ENCODE measurements at regions not wholly inside any gene's neighbourhood (a gene's known extent, or its start where the extent isn't known, plus 50 kb on each side); places are given as distances from the start of the nearest gene placed in this dataset.

DNA sequence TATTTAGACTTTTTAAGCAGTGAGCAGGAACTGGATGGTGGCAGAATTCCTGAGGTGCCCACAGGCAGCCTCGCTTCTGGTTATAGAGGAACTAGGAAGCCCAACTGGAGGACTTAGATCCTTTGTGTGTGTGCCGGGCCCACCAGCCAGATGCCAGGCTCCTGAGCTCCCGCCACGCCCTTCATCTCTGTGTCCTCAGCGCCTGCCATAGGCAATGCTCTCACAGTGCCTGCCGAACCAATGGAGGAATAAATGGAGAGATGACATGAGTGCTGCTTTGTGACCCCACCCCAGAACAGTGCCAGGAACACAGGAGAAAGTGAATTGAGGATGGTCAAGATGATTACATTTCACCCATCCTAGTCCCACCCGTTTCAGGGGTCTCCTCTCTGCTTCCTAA, 146.0 kb downstream of the UNC5CL start:
- ChIA-PET POLR2A (no interaction called here), RAD21 (ENCODE audit: low non-redundant PET in 1 of 2, low total read pairs in 2 of 2, uncharacterized antibody in 2 of 2, unreplicated experiment in 2 of 2) (no interaction called here), CTCF (interaction anchor here (1.1 kb wide), 1 partner anchor 19 kb away, joined by 3 read pairs; no protein-coding TSS in a partner anchor)
- DNase-seq (ENCODE audit: low read depth, low spot score), result no peak
- intact Hi-C loops (cut with micrococcal nuclease), result no loop called here
- Histone ChIP-seq H3K36me3 (ENCODE audit: control insufficient read depth in 1 of 2, insufficient read depth in 2 of 2, low read length in 2 of 2) (no peaks in the 10 kb centered on the region), H3K4me2 (ENCODE audit: low read length) (no peak overlapping the region), H3K27ac (ENCODE audit: low read depth, low read length) (no peak overlapping the region), H3K9me3 (ENCODE audit: control insufficient read depth in 1 of 2, insufficient read depth in 1 of 2, low read depth in 1 of 2, low read length in 2 of 2) (no peaks in the 10 kb centered on the region), H3K4me1 (ENCODE audit: control insufficient read depth in 1 of 2, insufficient read depth in 2 of 2, low read length in 2 of 2) (peaks cover 0 to 3% of the 10 kb centered on the region in 2 experiments; a peak in 2 of 4 replicates), H3K4me3 (replicated peaks in 1 of 2; ENCODE audit: low read depth in 1 of 2, low read length in 2 of 2) (no peak overlapping the region), H4K20me1 (ENCODE audit: insufficient read depth) (no peaks in the 10 kb centered on the region), H3K79me2 (ENCODE audit: insufficient read depth, low read length) (no peaks in the 10 kb centered on the region), H3K9ac (ENCODE audit: low read length) (no peak overlapping the region), H2AFZ (ENCODE audit: low read depth, low read length, poor library complexity, severe bottlenecking) (no peak overlapping the region), H3K27me3 (ENCODE audit: insufficient read depth, low read length) (no peaks in the 10 kb centered on the region), H3K9me2 (ENCODE audit: insufficient read depth) (no peaks in the 10 kb centered on the region)
- BruUV-seq (replicated peaks), result no TSS peak
- TF ChIP-seq POLR2A (IDR thresholded peaks at IDR 0.05; ENCODE audit: borderline replicate concordance, extremely low read depth, insufficient read depth, insufficient read length) (no peak), ELF1 (IDR thresholded peaks at IDR 0.05; ENCODE audit: borderline replicate concordance, low read depth) (no peak), ZNF274 (IDR thresholded peaks at IDR 0.05; ENCODE audit: low read depth, low read length) (no peak), TCF7L2 (IDR thresholded peaks at IDR 0.05; ENCODE audit: borderline replicate concordance, extremely low read depth, insufficient read depth, insufficient read length) (no peak), SIN3A (IDR thresholded peaks at IDR 0.05; ENCODE audit: low read depth) (no peak), ZFX (IDR thresholded peaks at IDR 0.05) (no peak), CBX3 (IDR thresholded peaks at IDR 0.05; ENCODE audit: low read depth) (no peak), EZH2 (IDR thresholded peaks at IDR 0.05) (no peak), YY1 (IDR thresholded peaks at IDR 0.05; ENCODE audit: extremely low read depth, insufficient replicate concordance, low read depth, low read length) (no peak), SP1 (IDR thresholded peaks at IDR 0.05; ENCODE audit: low read depth) (no peak), EZH2phosphoT487 (IDR thresholded peaks at IDR 0.05; ENCODE audit: borderline replicate concordance) (no peak), SRF (IDR thresholded peaks at IDR 0.05; ENCODE audit: low read depth) (no peak)
- TF ChIP-seq, protein P1, sequence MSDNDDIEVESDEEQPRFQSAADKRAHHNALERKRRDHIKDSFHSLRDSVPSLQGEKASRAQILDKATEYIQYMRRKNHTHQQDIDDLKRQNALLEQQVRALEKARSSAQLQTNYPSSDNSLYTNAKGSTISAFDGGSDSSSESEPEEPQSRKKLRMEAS (IDR thresholded peaks at IDR 0.05), result no peak
- TF ChIP-seq, protein P2, sequence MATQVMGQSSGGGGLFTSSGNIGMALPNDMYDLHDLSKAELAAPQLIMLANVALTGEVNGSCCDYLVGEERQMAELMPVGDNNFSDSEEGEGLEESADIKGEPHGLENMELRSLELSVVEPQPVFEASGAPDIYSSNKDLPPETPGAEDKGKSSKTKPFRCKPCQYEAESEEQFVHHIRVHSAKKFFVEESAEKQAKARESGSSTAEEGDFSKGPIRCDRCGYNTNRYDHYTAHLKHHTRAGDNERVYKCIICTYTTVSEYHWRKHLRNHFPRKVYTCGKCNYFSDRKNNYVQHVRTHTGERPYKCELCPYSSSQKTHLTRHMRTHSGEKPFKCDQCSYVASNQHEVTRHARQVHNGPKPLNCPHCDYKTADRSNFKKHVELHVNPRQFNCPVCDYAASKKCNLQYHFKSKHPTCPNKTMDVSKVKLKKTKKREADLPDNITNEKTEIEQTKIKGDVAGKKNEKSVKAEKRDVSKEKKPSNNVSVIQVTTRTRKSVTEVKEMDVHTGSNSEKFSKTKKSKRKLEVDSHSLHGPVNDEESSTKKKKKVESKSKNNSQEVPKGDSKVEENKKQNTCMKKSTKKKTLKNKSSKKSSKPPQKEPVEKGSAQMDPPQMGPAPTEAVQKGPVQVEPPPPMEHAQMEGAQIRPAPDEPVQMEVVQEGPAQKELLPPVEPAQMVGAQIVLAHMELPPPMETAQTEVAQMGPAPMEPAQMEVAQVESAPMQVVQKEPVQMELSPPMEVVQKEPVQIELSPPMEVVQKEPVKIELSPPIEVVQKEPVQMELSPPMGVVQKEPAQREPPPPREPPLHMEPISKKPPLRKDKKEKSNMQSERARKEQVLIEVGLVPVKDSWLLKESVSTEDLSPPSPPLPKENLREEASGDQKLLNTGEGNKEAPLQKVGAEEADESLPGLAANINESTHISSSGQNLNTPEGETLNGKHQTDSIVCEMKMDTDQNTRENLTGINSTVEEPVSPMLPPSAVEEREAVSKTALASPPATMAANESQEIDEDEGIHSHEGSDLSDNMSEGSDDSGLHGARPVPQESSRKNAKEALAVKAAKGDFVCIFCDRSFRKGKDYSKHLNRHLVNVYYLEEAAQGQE (IDR thresholded peaks at IDR 0.05; ENCODE audit: low read depth), result no peak
- TF ChIP-seq, protein P3, sequence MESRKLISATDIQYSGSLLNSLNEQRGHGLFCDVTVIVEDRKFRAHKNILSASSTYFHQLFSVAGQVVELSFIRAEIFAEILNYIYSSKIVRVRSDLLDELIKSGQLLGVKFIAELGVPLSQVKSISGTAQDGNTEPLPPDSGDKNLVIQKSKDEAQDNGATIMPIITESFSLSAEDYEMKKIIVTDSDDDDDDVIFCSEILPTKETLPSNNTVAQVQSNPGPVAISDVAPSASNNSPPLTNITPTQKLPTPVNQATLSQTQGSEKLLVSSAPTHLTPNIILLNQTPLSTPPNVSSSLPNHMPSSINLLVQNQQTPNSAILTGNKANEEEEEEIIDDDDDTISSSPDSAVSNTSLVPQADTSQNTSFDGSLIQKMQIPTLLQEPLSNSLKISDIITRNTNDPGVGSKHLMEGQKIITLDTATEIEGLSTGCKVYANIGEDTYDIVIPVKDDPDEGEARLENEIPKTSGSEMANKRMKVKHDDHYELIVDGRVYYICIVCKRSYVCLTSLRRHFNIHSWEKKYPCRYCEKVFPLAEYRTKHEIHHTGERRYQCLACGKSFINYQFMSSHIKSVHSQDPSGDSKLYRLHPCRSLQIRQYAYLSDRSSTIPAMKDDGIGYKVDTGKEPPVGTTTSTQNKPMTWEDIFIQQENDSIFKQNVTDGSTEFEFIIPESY (IDR thresholded peaks at IDR 0.05; ENCODE audit: extremely low read depth, insufficient replicate concordance, low read length), result no peak
- ATAC-seq, result no peak

Measured in HCT116 (cell line).